HG03342 (cell line): ENCODE measurements at regions not wholly inside any gene's neighbourhood (a gene's known extent, or its start where the extent isn't known, plus 50 kb on each side); places are given as distances from the start of the nearest gene placed in this dataset.

Experiments used
- ATAC-seq: cut with Tn5 transposase; IDR thresholded peaks from one replicate; pipeline ENCODE4 v1.9.1; 2021; ENCODE audit warnings: mild to moderate bottlenecking, moderate library complexity; ENCODE audit not compliant: unreplicated experiment

DNA sequence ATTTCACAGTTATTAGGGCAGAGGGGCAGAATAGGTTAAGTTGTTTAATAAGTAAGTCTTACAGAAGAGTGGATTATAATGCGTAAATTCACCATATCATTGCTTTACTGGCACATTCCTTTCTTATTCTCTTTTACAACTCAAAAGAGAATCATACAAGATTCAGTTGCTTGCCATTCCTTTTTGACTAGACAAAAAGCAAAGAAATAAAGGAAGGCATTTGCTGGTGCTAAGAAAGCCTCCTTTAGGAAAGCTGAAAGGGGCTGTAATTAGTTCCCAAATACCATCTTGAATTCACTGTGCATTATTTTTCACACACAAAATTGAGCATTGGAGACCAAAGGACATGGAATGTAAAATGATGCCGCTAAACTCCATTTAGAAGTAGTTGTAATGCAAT lies 499.3 kb downstream of the NXPH1 start:
- no peak for ATAC-seq

DNA sequence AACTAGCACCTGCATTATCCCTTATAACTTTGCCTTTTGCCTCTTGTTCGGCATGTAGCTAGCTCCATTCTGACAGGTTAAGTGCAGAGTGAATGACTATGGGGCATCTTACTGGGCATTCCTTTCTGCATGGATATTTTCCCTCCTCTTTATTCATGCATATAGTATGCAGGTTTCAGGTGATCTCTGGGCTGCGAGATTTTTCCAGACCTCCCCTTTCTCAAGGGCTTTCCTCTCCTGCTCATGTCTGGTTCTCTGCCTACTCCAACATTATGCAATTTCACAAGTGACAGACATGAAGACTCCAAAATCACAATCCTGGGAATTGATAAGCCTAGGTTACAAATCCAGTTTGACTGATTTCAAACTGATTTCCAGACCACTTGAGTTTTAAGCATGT lies 503.8 kb downstream of the NXPH1 start:
- no peak for ATAC-seq

DNA sequence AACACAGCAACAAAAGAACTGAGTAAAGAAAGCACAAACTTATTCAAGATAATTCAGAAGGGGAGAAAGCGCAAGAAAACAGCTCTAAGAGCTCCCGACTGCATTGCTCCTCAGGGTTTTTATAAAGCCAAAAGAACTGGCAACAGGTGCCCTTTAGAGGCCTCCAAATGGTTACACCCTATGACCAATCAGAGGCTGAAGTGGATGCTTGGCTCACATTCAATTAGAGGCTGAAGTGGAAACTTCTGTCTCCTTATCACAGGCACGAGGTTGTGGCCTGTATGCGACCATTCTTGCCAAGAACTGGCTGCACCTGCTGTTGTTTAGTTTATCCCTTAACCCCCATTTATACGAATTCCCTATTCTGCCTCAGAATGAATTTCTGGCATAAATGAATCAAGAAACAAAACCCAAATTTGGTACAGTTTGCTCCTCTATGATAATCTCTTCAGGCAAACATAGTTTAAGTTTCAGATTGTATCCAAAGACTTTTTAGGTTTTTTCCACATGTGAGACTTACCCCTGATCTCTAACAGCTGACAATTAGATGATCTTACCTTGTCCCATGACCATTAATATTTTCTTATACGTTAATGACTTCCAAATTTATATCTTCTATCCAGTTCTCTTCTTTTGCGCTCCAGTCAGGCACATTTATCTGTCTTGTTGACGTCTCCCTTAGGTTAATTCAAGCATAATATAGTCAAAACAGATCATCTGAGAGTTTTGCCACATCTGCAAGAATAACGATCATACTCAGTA lies 504.8 kb downstream of the NXPH1 start:
- ATAC-seq, result no peak

DNA sequence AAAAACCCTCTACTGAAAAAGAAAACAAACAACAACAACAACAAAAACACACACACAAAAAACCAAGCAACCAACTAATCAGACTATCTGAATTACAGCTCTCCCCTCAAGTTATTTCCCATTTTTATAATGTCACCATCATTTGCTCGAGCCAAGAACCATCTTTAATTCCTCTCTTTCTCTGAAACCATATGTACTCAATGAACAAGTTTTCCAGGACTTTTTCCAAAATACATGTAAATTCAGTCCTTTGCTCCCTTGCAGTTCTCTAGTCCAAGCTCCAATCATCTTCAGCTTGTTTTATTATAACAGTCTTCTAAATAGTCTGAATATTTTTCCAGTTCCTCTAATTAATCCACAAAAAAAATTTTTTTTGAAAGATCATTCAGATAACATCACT lies 506.0 kb downstream of the NXPH1 start:
- ATAC-seq, result no peak

DNA sequence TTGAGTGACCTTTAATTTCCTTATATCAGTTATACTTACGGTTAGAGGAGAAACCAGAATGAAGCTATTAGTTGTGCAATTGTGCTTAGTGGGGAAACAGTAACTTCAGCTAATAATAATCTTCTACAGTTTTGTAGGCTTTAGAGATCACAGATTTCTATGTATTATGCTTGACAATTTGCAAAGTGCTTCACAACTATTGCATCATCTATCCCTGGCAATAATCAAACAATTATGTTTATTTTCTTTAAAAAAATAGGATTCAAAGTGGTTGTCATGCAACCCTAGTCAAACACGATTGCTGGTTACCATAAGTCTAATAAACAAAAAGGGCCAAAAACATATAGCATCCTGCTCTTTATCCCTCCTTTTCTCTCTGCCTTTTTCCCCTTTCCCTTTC lies 530.3 kb downstream of the NXPH1 start:
- no peak for ATAC-seq

DNA sequence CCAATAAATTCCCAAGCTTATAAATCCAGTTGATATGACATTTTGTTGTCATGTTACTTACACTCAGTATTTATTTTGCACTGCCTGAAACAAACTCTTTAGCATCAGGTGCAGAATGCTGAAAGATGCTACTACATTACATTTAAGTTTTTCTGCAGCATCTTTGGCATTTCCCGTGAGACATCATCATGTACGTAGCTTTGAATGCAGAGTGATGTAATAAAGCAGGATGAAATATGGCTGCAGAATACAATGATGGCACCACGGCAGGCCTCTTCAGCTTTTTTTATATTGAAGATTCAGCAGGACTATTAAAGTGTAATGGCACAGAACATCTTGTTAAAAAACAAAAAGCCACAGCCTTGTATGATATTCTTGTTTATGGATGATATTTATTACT lies 531.8 kb downstream of the NXPH1 start:
- ATAC-seq, result no peak

DNA sequence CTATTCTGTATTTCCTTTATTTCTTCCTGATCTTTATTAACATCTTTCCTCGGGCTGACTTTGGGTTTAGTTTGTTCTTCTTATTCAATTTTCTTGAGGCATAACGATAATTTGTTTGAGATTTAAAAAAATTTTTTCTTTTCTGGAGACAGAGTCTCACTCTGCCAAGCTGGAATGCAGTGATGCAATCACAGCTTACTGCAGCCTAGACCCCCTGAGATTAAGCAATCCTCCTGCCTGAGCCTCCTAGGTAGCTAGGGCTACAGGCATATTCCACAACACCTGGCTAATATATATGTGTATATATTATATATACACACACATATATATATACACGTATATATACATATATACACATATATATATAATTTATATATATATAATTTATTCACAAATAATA lies 540.2 kb downstream of the NXPH1 start:
- no peak for ATAC-seq

DNA sequence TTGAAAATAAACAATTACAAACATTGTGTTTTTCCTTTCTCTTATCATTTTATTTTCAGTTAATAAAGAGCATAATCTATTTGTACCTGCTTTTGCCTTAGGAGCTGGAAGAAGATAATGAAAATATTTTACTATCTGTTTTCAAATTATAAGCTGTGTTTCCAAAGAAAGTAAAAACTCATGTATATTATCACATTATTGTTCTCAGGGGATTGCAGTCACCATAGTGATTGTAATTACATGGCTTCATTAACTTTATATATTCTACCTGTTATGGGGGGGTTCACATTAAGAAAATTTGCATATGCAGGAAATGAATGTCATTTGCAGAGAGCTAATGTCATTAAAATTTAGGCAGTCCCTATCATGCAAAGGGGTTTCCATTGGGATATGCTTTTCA lies 542.3 kb downstream of the NXPH1 start:
- no peak for ATAC-seq

DNA sequence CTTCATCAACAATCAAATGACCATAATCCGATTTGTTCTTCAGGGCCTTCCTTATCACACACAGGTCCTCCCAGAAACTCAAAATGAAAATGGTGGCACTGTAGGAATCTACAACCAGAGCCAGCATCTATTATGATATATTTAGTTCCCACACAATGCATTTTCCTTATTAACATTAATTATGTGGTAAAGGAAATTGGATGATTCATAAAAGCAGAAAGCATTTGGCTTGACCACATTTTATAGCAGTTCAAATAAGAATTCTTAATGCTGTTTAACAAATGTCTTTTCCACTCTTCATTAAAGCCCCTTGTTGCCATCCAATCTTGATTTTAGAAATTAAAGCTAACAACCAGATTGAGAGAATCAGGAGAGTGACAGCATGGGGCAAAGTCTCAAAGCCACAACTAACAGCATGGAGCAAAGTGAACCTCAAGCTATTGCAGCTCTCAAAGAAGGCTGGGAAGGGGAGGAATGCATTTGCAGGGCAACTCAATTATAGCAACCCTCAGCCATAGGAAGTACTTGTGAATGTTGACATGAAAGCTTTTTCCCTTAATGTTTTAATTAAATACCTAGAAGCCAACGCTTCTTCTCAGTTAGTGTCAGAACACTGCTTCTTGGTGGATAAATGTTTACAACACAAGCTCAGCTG lies 549.1 kb downstream of the NXPH1 start:
- ATAC-seq, result no peak

DNA sequence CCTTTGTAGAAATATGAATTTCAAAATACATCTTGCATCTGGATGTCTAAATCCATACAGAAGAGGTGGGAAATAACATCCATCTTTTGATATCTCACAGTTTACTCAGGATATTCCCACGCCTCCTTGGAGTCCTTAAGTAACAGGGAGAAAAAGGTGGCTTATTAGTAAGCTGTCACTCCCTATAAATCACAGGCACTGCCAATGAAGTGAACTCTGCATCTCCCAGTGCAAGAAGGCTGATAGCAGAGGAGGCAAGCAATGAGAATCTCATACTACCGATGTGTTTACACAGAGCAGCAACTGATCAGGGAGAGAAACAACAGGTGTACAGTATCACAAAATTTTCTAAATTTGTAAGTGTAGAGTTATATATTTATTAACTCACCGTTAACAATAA lies 551.8 kb downstream of the NXPH1 start:
- no peak for ATAC-seq

DNA sequence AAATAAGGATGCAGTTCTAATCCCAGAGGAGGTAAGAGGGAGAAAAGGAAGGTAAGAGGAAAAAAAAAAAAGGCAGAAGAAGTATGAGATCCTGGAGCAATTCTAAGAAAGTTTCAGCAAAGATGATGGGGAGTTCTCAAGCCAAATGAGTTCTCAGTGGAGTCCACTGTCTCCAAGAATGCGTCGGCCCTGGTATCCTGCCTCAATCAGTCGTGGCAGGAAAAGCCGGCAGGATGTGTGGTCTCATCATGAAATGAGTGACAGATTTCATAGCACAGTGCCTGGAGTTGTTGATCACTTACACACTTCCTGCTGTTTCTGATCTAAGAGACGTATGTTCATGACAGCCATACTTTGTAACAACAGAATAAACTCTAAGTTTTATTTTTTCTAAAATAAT lies 554.9 kb downstream of the NXPH1 start:
- ATAC-seq, result no peak

DNA sequence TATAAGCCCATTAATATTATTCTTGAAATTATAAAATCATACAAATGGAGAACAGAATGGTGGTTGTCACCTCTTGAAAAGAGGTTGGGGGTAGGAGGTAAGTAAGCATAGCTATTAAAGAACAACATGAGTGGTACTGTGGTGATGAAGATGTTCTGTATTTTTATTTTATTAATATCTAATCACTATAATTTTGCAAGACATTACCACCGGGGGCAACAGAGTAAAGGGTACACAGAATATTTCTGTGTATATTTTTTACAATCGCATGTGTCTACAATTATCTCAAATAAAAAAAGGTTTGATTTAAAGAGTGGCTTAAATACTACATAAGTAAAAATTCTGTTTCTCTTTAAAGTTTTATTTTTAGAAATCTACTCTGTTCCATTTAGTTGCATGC lies 557.8 kb downstream of the NXPH1 start:
- no peak for ATAC-seq

DNA sequence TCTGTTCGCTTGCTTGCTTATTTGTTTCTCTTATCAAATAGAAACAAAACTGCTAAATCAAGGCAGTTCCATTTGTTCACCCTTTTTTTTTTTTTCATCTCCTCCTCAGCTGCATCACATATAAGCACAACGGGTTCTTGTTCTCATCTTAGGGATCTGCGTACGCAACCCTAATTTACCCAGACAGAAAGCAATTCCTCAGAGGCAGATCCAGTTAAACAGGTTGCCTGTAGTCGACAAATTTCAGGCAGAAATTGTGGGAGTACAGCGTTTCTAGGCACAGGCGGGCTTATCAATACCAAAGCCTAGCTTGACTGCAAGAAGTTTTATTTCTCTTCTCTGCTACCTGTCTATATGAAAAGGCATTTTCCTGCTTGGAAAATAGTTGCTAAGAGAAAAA lies 565.4 kb downstream of the NXPH1 start:
- ATAC-seq, result no peak

DNA sequence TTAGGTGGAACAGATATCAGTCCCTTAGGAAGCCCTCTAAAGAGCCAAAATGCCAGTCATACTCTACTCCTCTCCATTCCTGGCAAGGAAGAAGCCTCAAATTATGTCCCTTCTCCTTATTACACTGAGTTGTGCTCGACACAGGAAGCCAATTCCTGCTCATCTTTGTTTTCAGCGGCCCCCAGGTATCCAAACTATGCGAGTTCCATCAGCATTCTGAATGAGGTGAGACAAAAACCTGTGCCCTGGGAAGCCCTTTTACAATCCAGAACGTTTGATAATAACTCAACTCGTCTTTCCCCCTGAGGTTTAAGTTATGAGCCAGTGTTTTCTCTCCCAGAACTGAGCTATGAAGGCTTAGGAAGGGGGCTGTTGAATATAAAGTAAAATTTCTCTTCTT lies 580.5 kb downstream of the NXPH1 start:
- ATAC-seq, result no peak

DNA sequence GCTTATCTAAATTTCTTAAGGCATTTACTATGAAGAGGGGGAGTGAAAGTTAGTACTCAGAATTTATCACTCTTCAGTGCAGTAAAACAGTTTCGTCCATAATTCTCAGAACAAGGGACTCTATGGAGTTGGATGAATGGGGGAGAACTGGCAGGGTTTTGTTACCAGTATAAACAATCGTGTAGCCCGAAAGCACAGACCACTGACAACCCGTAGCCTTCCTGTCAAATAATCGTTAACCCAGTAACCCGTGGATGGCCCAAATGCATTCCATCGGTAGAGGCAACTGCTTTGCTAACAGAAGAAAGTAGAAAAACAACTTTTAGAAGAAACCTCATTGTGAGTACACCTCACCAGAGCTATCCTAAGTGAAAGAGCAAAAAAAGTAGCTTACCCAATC lies 583.9 kb downstream of the NXPH1 start:
- no peak for ATAC-seq

DNA sequence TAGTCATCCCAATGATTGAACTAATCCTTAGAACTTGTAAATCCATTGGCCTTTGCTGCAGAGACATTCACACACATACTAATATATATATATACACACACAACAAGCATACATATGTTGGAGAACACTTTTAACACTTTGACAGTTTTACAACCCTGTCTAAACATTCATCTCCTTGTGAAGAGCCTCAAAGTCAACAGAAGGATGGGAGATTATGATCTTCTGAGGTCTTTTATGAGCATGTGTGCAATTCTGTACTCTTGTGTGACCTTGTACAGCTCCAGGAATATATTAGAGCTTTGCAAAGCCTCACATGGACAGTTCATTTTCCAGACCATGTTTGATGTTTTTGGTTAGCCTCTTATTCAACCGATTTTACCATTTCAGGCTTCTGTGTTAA lies 589.0 kb downstream of the NXPH1 start:
- ATAC-seq, result no peak

DNA sequence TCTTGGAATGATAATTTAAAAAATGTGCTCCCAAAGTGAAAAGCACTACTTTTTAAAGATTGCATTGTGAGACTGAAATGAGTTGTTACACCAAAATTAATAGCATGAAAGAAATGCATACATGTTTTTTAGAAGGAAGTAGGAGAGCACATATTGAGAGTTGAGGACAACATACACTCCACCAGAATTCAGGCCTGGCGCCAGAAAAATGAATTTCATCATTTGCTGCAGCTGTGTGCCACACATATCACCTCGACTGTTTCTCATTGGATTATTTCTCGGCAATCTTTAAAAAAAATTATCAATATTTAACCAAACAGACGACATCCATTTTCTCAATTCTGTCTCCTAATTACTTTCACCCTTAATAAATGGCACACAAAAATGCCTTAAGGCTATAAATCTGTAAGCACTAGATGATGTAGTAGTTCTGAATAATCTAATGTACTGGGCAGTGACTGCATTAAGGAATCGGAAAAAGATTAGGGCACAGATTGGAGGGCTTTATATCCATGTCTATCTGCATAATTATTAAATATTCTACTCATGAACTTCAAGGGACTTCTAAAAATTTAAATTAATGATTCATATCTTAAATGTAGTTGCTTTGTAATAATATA lies 590.4 kb downstream of the NXPH1 start:
- ATAC-seq, result no peak

DNA sequence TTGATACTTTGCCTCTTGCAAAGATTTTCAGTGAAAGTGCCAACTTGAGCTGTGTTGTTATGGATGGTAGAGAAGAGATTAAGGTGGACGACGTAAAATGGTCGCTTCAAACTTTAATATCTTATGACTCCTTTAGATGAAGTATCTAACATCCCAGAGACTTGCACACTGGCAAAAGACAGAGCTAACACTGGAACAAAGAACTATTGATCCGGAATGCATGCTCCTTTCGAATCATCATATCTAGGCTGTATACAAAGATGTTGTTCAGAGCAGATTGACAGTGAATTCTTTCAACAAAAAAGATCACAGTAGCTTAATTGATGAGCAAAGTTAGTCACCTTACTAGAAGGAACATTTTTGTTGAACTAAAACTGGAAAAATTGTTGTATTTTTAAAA lies 592.7 kb downstream of the NXPH1 start:
- no peak for ATAC-seq

DNA sequence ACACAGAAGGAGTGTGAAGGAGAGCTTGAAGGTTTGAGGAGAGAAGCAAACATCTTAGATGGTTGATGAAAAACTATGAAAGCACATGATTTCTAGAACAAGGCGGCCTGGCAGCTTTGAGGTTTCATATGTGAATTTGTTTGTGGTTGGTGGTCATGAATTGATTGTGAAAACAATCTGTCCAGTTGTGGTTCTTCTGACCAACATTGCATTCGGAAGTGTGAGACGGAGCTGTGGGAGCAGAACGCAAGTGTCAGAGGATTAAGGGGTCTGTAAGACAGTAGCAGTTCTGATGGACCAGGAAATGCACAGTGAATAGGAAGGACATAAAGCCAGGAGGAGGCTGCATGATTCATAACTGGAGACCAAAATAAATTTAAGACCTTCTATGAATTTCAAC lies 594.6 kb downstream of the NXPH1 start:
- ATAC-seq, result no peak

DNA sequence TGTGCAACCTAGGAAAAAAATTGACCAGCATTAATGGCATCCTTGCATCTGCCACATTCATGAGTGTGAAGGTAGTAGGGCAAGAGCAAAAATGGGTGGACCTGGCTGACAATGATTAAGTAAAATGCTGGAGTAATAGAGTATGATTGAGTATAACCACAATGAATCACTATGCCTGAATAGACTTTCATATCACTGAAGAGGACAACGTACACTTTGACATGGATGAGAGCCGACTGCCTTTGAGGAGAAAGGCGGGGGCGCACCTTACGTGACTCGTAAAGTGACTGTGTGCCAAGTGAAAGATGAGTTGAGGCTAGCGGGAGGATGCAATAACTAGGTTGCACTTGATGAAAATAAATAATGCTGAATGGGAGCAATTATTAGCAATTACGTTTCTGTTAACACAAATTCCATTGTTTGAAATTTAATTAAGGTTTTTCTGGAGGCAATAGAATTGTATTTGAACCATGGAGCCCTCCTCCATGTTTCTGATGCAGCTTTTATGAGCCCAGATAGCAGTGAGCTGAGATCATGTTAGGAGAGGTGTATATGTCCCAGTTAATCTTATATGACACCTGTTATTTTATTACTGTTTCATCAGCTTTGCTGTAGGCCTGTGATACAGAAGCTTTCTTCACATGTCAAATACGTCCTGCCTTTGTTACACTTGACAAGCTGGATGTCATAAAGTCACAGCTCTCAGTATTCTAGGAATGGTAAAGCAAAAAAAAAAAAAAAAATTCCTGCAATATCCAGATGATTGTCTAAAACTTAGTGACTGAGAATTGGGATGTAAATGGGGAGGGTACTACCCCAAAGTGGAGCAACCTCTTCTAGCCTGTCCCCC lies 596.5 kb downstream of the NXPH1 start:
- no peak for ATAC-seq

DNA sequence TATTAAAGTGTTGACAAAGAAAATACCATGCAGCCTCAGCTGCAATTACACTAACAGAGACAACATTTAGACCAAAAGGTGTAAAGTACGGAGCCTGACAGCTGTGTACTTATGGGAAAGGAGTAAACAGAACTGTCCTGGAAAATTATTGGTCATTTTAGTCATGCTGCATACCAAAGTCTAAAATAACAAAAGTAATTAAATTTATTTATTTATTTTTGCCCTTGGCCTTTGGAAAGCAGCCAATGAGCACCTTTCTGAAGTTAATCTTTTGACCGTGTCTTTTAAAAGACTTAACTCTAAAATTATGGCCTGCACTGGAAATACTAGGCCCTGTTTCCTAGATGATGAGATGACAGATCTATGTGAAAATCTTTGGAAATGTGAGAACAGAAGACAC lies 597.6 kb downstream of the NXPH1 start:
- ATAC-seq, result no peak

DNA sequence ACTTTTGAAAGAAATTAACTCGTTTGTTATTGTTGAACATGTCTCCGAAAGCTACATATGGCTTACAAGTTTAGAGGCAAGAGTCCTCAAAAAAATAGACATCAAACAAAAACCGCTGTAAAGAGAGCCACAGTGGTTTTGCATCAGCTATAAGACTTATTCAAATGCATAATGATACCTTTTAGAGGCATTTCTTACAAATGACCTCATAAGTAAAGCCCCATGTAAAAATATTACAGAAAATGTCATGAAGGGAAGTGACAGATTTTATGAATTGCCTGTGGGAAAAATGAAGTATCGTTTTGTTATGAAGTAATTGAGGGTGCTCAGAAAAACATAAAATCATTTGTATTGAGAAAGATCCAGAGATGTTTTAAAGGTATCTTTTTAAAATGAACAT lies 598.0 kb downstream of the NXPH1 start:
- ATAC-seq, result no peak
